Suprapubic skin (tissue), 4 donors: ENCODE measurements at regions not wholly inside any gene's neighbourhood (a gene's known extent, or its start where the extent isn't known, plus 50 kb on each side); places are given as distances from the start of the nearest gene placed in this dataset.
"Not testable (repeated sequence)": the region's sequence is repeated elsewhere in the genome, so short reads cannot be mapped to it uniquely, and the experiment has no call there.

Source experiments
- DNase-seq, 2 donors: peaks; one replicate each; pipeline ENCODE4 v3.0.0-alpha.2; 2019; ENCODE audit warnings: low spot score in 2 of 2
- H3K27ac ChIP-seq: fragments of 200-600 bp; sonication (generic); one replicate; pipeline ENCODE4 v1.5.1; 2019
- H3K27me3 ChIP-seq: fragments of 200-600 bp; sonication (generic); one replicate; pipeline ENCODE4 v1.5.1; 2019
- H3K36me3 ChIP-seq: fragments of 200-600 bp; sonication (generic); one replicate; pipeline ENCODE4 v1.5.1; 2019
- H3K4me1 ChIP-seq: fragments of 200-600 bp; sonication (generic); one replicate; pipeline ENCODE4 v1.5.1; 2019
- H3K4me3 ChIP-seq: fragments of 200-600 bp; sonication (generic); one replicate; pipeline ENCODE4 v1.5.1; 2019; ENCODE audit warnings: mild to moderate bottlenecking
- H3K9me3 ChIP-seq: fragments of 200-600 bp; sonication (generic); one replicate; pipeline ENCODE4 v1.5.1; 2019
- EP300 ChIP-seq: sonication (generic); formaldehyde crosslinking; IDR thresholded peaks from one replicate; pipeline ENCODE4 v1.6.1; 2017; ENCODE audit warnings: antibody characterized with exemption
- POLR2A ChIP-seq, 2 donors: fragments of 450-650 bp; IDR thresholded peaks; one replicate each; pipeline ENCODE4 v1.6.1; 2017; ENCODE audit warnings: antibody characterized with exemption in 2 of 2, mild to moderate bottlenecking in 2 of 2, moderate library complexity in 2 of 2
- POLR2AphosphoS5 ChIP-seq, 3 donors: sonication (generic); formaldehyde crosslinking; IDR thresholded peaks; one replicate each; pipeline ENCODE4 v1.6.1; 2017; ENCODE audit warnings: antibody characterized with exemption in 3 of 3
- WGBS: methylation state at CpG from one replicate; pipeline ENCODE4 v1.1.5; 2018; 5-methylcytosine and 5-hydroxymethylcytosine counted together
- TF ChIP-seq, protein P1 (sequence below), 2 donors: fragments of 200-600 bp in 1 of 2; fragments of 450-650 bp in 1 of 2; sonication (generic) in 1 of 2; IDR thresholded peaks; one replicate each; pipeline ENCODE4 v1.5.1; 2016 to 2019; ENCODE audit warnings: antibody characterized with exemption in 2 of 2, mild to moderate bottlenecking in 1 of 2, moderate library complexity in 1 of 2

DNA sequence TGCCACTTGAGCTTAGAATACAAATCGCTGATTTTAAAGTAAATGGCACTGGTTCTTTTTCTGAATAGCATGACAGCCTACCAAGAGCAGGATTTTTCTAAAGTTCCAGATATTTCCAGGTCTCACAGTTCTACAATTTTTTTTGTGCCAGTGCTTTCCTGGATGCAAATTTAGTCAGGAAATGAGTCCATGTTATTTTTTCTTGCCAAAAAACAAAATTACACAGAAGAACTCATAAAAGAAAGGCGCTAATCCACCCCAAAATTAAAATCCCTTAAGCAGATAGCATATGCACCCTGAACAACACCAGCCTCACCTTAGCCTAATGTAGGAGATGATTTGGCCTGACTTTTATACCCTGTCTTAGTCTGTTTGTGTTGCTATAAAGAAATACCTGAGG, 86.4 kb upstream of the ARG1 start:
- Histone ChIP-seq H3K36me3 (no peaks in the 10 kb centered on the region), H3K4me1 (no peaks in the 10 kb centered on the region), H3K27ac (no peak overlapping the region), H3K4me3 (no peak overlapping the region), H3K9me3 (no peaks in the 10 kb centered on the region), H3K27me3 (no peaks in the 10 kb centered on the region)
- no peak for DNase-seq
- TF ChIP-seq POLR2AphosphoS5 (IDR thresholded peaks at IDR 0.05) (no peak), EP300 (no peak)
- TF ChIP-seq, protein P1, sequence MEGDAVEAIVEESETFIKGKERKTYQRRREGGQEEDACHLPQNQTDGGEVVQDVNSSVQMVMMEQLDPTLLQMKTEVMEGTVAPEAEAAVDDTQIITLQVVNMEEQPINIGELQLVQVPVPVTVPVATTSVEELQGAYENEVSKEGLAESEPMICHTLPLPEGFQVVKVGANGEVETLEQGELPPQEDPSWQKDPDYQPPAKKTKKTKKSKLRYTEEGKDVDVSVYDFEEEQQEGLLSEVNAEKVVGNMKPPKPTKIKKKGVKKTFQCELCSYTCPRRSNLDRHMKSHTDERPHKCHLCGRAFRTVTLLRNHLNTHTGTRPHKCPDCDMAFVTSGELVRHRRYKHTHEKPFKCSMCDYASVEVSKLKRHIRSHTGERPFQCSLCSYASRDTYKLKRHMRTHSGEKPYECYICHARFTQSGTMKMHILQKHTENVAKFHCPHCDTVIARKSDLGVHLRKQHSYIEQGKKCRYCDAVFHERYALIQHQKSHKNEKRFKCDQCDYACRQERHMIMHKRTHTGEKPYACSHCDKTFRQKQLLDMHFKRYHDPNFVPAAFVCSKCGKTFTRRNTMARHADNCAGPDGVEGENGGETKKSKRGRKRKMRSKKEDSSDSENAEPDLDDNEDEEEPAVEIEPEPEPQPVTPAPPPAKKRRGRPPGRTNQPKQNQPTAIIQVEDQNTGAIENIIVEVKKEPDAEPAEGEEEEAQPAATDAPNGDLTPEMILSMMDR (IDR thresholded peaks at IDR 0.05) = no peak
- WGBS = 82% methylated on average over 2 of the region's 2 CpGs

DNA sequence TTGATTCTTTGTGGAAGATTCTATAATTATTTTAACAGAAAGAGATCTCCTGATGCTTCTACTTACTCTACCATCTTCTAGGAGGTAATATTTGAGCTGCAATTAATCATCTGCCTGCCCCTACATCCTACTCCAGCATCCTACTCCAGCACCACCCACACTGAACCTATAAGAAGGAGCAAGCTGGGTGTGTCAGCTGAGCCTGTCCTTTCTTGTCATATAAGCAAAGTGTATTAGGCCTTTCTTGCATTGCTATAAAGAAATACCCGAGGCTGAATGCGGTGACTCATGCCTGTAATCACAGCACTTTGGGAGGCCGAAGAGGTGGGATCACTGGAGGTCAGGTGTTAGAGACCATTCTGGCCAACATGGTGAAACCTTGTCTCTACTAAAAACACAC, 84.2 kb upstream of the ARG1 start:
- Histone ChIP-seq H3K9me3 (no peaks in the 10 kb centered on the region), H3K4me1 (no peaks in the 10 kb centered on the region), H3K4me3 (no peak overlapping the region), H3K36me3 (no peaks in the 10 kb centered on the region), H3K27ac (no peak overlapping the region), H3K27me3 (no peaks in the 10 kb centered on the region)
- DNase-seq = no peak
- WGBS = 44% methylated on average over 3 of the region's 3 CpGs
- no peak for TF ChIP-seq POLR2A (IDR thresholded peaks at IDR 0.05)
- TF ChIP-seq POLR2AphosphoS5 (IDR thresholded peaks at IDR 0.05) = no peak

DNA sequence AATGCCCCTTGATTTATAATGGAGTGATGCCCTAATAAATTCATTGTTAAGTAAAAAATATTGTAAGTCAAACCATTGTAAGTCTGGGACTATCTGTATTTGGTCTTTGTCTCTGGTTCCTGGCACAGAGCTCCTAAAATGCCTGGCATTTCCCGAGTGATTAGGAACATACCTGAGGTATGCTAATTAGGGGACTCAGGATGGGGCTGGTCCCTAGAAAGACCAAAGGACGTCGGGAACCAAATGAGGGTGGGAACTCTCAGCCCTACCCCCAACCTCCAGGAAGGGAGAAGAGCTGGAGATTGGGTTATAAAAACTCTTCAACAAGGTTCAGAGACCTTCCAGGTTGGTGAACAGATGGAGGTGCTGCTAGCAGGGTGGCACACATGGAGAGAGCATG, 82.6 kb upstream of the ARG1 start:
- TF ChIP-seq, protein P1 (IDR thresholded peaks at IDR 0.05) = no peak
- TF ChIP-seq POLR2AphosphoS5 (IDR thresholded peaks at IDR 0.05) = no peak
- TF ChIP-seq POLR2A (IDR thresholded peaks at IDR 0.05) = no peak
- TF ChIP-seq EP300 = no peak
- H3K27ac ChIP-seq = no peak overlapping the region
- H3K36me3 ChIP-seq = no peaks in the 10 kb centered on the region
- no peak overlapping the region for H3K4me3 ChIP-seq
- no peaks in the 10 kb centered on the region for H3K4me1 ChIP-seq
- no peaks in the 10 kb centered on the region for H3K27me3 ChIP-seq
- no peak for DNase-seq
- no peaks in the 10 kb centered on the region for H3K9me3 ChIP-seq
- WGBS = 0% methylated on average over 3 of the region's 3 CpGs

DNA sequence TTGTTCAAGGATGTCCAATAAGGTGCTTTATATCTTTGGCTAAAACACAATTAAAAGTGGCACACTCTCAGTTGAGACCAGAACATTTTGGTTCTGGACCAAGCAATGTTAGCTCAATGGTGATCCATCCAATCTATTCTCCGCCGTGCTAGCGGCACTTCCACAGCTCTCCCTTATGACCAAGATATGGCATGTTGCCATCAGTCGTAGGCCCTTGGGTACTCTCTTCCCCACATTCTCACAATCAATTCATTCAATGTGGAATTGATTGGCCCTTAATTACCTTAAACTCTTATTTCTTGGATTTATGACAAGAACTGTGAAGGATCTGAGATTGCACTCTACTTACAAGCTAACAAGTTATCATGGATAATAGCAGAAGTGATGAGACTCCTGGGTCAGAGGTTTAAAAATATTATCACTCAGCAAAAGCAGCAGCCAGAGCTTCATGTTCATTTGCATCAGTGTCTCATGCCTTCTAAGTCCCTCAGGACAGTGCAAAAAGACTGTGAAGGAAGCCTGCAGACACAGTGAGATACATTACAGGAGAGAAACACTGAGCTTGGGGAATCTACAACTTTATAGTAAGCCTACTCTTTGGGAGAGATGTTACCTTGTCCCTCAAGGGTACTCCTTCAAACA, 80.0 kb upstream of the ARG1 start:
- Histone ChIP-seq H3K27ac (no peak overlapping the region), H3K36me3 (no peaks in the 10 kb centered on the region), H3K4me3 (no peak overlapping the region), H3K4me1 (no peaks in the 10 kb centered on the region), H3K27me3 (no peaks in the 10 kb centered on the region), H3K9me3 (no peaks in the 10 kb centered on the region)
- no peak for DNase-seq
- TF ChIP-seq EP300 = no peak
- no peak for TF ChIP-seq POLR2A (IDR thresholded peaks at IDR 0.05)
- 86% methylated on average over 4 of the region's 4 CpGs for WGBS

DNA sequence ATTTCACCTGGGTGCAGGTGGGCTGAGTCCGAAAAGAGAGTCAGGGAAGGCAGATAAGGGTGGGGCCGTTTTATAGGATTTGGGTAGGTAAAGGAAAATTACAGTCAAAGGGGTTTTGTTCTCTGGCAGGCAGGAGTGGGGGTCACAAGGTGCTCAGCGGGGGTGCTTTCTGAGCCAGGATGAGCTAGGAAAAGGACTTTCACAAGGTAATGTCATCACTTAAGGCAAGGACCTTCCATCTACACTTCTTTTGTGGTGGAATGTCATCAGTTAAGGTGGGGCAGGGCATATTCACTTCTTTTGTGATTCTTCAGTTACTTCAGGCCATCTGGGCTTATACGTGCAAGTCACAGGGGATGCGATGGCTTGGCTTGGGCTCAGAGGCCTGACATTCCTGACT, 68.6 kb upstream of the ARG1 start:
- 75% methylated on average over 5 of the region's 5 CpGs for whole genome bisulfite sequencing
- not testable (repeated sequence) for H3K4me1 ChIP-seq, DNase-seq, H3K9me3 ChIP-seq, H3K27ac ChIP-seq, H3K4me3 ChIP-seq, H3K27me3 ChIP-seq, H3K36me3 ChIP-seq

DNA sequence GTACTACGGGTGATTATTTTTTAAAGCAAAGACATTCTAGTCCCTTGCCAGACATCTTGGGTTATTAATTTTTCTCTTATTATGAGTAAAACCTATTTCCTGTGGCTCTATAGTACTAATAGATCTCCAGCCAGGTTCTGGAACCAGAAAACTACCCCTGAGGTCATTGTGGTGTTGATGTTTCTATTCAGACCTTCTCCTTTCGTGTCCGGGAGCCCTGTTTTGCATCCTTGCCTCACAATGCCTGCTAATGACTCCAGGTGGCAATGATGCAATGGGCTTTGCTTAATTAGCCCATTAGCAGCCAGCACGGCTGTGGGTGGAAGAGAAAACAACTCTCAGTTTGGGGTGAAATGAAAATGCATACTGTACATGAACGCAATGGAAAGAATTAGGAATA, 62.9 kb upstream of the ARG1 start:
- Histone ChIP-seq H3K36me3 (no peaks in the 10 kb centered on the region), H3K27me3 (no peaks in the 10 kb centered on the region), H3K4me1 (no peaks in the 10 kb centered on the region), H3K9me3 (no peaks in the 10 kb centered on the region), H3K27ac (no peak overlapping the region), H3K4me3 (no peak overlapping the region)
- no peak for DNase-seq
- WGBS = 68% methylated on average over 5 of the region's 5 CpGs
- TF ChIP-seq POLR2A (IDR thresholded peaks at IDR 0.05) (no peak), EP300 (no peak), POLR2AphosphoS5 (IDR thresholded peaks at IDR 0.05) (no peak)
- TF ChIP-seq, protein P1 (IDR thresholded peaks at IDR 0.05) = no peak

DNA sequence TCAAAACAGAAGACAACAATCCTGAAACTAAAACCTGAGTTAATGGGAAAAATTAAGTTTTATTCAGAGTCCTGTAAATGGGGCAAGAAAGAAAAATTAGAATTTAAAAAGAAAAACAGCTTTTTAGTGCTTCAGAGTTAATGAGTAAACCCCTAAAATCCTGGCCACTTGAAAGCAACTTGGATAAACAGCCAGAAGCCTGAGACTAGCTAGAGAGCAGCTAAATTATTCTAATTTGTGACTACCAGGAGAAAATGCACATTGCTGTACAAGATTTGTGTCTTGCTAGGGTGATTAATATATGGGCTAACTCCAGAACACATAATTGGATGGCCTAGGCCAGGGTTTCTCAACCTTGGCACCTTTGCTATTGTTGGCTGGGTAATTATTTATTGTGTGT, 62.4 kb upstream of the ARG1 start:
- H3K27me3 ChIP-seq = no peaks in the 10 kb centered on the region
- H3K9me3 ChIP-seq = no peaks in the 10 kb centered on the region
- H3K27ac ChIP-seq = no peak overlapping the region
- H3K4me1 ChIP-seq = no peaks in the 10 kb centered on the region
- H3K4me3 ChIP-seq = no peak overlapping the region
- TF ChIP-seq EP300 = no peak
- no peak for TF ChIP-seq POLR2AphosphoS5 (IDR thresholded peaks at IDR 0.05)
- TF ChIP-seq, protein P1 (IDR thresholded peaks at IDR 0.05) = no peak
- no peak for TF ChIP-seq POLR2A (IDR thresholded peaks at IDR 0.05)
- H3K36me3 ChIP-seq = no peaks in the 10 kb centered on the region
- no peak for DNase-seq
